T-helper 1 cell treated with Interleukin-12 subunit alpha and Interleukin-12 subunit beta and Interleukin-4 antibody, amounts not matched to agents 30 ng/mL and 1 ng/mL, for 36 hours (primary cell): ENCODE measurements at regions not wholly inside any gene's neighbourhood (a gene's known extent, or its start where the extent isn't known, plus 50 kb on each side); places are given as distances from the start of the nearest gene placed in this dataset.
"Not testable (repeated sequence)": the region's sequence is repeated elsewhere in the genome, so short reads cannot be mapped to it uniquely, and the experiment has no call there.

ENCODE experiments used
- intact Hi-C: fragments of 100-400 bp; cut with micrococcal nuclease; formaldehyde crosslinking; loops from one replicate; pipeline ENCODE4 v1.15.1; 2024

DNA sequence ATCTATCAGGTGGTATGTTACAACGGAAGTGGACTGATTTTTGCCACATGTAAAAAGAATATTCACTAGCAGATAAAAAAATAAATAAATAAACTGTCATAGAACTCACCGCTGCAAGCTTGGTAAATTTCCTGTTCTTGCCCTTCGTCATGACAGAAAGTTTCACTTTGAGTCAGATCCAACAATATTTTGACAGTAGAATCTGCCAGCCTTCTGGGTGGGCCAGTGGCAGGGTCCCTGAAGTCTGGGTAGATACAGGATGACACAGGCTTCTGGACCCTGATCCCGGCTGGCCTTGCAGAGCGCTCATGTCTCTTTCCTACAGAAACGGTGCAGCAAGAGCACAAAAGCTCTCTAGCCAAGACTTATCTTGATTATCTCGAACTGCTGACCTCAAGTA lies 97.8 kb upstream of the PMAIP1 start:
- intact Hi-C loops: no loop called here

DNA sequence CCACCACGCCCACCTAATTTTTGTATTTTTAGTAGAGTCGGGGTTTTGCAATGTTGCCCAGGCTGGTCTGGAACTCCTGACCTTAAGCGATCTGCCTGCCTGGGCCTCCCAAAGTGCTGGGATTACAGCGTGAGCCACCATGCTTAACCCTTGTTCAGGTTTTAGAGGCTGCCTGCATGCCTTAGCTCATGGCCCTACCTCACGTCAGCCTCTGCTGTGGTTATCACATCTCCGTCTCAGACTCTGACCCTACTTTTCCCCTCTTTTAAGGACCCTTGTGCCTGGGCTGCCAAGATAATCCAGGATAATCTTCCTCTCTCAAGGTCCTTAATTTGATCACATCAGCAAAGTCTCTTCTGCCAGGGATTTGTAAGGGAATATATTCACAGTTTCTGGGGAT lies 98.2 kb upstream of the PMAIP1 start:
- intact Hi-C loops: no loop called here

DNA sequence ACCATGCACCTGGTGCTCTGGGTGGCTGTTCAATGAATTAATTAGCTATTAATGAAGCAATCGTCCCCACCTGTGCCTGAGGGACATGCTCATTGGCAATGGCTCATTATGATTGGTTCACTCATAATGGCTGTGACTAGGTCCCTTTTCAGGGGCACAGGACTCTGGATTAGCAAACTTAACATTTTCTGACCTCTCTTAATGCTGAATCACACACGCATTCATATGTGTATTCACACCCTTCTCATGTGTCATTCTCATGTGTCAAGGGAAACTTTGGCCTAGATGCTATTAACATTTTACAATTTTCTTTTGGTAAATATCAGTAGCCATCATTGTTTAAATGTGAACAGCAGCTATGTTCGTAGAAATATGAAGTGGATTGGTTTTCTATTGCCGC lies 98.9 kb upstream of the PMAIP1 start:
- intact Hi-C loops: no loop called here

DNA sequence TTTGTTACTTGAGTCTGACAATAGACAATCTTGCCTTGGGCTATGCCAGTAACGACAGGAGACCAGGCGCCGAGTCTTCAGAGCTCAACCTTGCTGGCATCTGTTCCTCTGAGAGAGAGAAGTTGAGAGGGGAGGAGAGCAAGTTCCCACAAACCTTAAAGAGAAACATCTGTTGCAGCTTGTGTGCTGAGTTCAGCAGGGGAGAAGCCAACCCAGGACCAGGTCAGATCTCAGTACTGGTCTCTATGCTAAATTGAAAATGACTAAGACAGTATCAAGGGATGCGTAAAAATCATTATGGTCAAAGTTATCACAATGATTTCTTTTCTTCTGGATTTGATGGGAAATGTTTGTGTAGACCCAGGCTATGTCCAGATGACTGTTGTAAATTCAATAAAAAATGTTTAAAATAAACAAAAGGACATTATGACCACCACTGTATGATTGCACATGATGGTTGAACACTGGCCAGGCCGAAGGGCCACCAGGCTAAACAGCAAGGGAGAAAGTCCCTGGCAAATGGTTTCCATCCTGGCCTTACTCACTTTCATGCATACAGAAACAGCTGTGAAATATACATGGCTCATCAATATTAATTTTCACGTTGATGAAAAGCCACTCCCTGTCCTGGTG lies 100.3 kb upstream of the PMAIP1 start:
- intact Hi-C loops: no loop called here

DNA sequence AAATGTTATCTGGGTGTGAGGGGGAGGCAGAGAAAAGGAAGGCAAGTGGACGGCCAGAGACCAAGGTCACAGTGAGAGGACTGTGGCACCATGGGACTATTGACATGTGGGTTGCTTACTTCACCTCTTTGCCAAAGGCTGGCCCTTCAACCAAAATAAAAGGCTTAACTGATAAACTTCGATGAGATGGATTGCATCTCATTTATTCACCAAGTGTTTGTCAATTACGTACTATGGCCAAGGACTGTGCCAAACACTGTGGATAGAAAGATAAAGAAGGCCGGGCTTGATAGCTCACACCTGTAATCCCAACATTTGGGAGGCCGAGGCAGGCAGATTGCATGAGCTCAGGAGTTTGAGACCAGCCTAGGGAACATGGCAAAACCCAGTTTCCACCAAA lies 98.7 kb upstream of the CCBE1 start:
- intact Hi-C loops: no loop called here

DNA sequence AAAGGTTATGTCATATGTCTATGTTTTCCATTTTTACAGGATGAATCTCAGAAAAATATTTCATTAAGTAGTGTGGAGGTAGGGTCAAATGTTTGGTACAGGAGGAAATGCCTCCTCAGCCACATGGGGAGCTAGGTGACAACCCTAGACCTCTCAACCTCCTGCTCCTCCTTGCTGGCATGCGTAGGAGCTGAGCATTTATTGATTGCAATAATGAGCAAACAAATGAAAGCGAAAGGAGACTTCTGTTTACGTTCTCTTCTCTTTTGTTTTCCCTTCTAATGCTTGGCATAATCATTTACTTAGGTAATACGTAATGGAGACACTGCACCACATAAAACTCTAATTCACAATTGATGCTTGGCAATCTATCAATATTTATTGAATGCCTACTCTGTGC lies 95.1 kb upstream of the CCBE1 start:
- intact Hi-C loops: no loop called here

DNA sequence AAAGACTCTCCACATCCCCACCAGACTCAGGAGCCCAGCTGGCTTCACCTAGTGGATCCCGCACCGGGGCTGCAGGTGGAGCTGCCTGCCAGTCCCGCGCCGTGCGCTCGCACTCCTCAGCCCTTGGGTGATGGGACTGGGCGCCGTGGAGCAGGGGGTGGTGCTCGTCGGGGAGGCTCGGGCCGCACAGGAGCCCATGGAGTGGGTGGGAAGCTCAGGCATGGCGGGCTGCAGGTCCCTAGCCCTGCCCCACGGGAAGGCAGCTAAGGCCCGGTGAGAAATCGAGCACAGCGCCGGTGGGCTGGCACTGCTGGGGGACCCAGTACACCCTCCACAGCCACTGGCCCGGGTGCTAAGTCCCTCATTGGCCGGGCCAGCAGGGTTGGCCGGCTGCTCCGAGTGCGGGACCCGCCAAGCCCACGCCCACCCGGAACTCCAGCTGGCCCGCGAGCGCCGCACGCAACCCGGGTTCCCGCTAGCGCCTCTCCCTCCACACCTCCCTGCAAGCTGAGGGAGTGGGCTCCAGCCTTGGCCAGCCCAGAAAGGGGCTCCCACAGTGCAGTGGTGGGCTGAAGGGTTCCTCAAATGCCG lies 93.2 kb upstream of the CCBE1 start:
- intact Hi-C loops: not testable (repeated sequence)

DNA sequence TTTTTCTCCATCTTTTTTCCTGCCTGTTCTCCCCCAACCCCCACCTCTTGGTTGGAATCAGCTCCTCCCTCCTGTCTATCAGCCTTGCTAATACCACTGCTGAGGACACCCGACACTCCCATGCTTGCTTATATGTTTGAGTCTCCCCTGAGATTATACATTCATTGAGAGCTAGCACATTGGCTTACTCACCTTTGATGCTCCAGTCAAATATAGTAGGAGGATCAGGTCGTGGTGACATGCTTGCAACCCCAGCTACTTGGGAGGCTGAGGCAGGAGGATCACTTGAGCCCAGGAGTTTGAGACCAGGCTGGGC lies 91.5 kb upstream of the CCBE1 start:
- intact Hi-C loops: no loop called here

DNA sequence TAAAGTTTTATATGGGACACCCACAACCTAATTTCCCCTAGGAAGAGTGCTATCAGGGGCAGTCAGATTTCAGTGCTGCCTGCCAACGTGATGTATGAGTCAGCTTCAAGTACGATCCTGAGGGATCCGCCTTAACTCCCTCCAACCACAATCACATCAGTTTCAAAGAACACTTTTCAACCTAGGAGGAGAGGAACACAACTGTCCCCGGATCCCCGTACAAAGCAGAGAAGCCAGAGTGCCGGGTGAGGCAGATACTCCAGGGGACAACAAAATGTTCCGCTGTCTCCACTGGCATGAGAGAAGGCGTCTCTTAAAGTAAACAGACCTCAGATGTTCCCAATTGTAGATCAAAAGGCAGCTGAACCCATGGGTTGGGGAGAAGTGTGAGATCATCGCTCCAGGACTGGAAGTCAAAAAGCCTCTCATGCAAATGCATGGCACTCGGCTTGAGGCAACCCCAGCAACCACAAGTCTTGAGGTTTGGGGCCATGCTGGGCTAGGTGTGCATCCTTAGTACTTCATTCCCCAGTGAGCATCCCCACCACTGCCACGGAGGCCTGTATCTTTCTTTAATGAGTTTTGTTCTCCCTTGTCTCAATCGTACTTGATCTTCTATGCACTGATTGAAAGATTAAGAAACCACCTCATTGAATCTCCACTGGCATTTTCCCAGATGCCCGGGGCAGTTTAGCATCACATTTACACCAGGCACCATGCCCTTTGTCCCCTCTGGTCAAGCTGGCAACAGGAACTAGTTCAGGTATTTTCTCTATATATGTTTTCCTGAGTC lies 91.0 kb upstream of the CCBE1 start:
- intact Hi-C loops: no loop called here

DNA sequence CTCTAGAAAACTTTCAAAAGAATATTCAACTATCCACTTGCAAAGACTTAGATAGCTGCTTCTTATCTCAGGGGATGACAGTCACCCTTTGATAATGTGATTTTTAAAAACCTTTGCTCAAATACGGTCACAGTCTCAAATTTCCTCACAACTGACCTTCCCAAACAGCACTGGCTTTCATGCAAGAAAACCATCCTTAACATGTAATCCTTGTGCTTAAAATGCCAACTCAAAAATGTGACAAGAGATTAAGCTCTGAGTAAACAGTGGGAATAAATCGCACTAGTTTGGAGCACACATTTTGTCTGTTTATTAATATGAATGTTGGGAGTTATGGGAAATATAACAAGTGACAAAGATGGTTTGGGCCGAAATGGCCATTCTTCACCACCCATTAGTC lies 87.5 kb upstream of the CCBE1 start:
- intact Hi-C loops: no loop called here

DNA sequence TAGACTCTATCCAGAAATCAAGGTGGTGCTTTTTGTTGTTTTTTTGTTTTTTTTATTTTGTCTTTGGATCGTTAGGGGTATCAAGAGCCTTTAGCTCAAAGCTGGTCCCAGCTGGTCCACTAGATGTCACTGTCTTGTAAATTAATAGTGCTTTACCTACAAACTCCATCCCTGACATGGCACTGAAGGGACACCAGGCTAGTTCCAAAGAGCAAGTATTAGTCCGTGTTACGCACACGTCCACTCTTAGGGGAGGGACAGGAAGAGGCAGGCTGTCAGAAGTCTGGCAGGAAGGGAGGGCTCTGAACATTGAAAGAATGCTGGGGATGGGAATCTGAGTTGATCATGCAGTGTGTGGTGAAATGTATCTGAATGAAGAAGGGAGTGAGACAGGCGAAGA lies 85.9 kb upstream of the CCBE1 start:
- intact Hi-C loops: loop anchor here (1.0 to 2.0 kb wide), 2 partner anchors 40 to 766 kb away; no protein-coding TSS in a partner anchor

DNA sequence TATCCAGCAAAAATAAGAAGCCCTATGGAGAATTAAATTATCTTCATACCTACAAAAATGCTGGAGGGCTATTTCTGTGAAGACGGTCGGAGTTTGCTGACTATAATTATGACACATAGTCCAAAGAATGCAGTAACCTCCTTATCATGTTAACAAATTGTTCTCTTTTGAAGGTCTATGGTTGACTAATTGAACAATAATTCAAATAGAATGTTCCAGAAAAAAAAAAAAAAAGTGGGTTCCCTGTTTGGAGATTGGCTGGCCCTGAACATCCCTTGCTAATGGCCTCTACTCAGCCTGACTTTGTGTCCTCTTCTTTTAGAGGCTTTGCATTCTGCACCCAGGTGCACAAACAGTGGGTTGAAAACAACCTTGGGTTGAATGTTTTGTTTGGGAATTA lies 82.8 kb upstream of the CCBE1 start:
- intact Hi-C loops: no loop called here

DNA sequence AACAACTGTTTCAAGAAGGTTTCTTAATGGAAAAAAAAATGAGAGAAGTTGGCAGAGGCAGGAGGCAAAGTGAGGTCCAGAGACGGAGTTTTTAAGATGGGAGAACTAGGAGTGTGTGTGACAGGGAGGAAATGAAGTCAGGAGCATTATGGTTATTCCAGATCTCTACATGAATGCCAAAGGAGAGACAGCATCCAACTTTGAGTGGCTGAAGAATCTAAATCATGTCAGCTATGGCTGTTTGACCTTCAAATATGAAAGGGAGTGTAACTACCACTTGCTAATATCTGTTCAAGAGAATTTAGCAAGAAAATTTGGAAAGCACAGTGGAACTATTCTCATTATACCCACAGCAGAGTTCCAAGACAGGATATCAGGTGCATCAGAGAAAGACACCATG lies 81.2 kb upstream of the CCBE1 start:
- intact Hi-C loops: no loop called here

DNA sequence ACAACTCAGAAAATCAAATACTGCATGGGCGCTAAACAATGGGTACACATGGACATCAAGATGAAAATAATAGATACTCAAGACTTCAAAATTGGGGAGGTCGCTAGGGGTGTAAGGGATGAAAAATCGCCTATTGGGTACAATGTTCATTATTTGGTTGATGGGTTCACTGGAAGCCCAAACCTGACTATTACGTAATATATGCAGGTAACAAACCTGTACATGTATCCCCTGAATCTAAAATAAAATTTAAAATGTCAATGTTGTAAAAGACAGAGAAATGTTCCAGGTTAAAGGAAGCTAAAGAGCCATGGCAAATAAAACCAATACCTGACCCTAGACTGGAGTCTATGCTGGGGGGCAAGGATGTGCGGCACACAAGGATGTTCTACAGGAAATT lies 80.4 kb upstream of the CCBE1 start:
- intact Hi-C loops: no loop called here

DNA sequence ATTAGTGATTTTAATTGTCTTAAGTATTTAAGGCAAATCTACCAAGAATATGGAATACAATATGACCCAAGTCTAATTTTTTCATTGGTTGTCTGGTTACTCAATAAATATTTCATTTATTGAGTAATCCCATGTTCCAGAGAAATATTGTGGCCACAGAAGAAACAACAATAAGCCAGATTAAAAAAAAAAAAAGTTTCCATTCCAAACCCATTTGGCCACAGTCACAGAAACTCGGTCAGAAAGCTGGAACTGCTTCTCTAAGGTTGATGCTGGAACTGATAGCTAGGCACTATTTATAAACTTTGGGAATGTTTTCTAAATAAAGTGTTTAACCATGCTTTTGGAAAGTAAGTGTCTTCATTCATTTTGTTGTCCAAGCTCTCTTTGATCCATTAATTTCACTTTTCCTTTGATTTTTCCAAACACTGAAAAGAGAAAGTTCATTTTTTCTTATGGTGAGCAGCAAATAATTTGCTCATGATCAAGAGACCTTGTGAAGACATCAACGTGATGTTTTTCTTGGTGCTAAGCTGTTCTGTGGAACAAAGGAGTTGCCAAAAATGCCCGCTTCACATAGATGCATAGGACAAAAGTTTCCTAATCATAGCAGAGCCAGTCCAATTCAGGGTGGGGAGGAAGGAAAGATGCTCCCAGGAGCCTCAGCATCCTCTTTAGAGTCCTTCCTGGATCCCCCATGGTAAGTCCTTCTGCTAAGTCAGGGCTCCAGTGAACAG lies 72.1 kb upstream of the CCBE1 start:
- intact Hi-C loops: no loop called here

DNA sequence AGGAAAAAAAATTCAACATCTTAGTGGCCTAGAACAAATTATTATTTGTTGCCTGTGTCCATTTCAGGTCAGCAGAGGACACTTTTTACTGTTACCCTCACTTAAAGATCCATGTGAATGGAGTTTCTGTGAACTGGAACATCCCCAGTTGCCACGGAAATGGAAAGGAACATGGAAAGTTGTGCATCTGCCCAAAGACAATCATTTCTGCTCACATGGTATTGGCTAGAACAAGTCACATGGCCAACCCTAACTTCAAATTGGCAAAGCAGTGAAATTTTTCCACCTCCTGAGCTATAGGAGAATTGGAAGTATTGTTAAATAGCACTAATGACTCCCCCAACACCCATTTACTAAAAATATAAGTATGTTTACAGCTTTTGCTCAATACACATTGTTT lies 71.2 kb upstream of the CCBE1 start:
- intact Hi-C loops: no loop called here

DNA sequence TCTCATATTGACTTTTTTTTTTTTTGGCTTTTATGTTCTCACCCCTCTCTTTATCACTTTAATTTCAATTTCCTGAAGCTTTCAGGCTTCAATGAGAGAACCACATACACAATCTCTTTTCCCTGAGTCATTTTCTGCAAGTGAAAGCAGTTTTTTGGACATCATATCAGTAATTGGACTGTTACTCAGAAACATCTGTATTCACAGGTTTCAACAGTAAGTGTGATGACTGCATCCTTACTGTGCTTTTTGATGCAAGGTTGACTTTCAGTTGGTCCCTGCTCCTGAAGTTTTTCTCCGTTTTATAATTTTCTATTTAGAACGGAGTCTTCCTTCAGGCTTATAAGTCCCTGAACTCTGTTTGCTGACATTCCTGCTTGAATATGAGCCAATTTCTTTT lies 70.5 kb upstream of the CCBE1 start:
- intact Hi-C loops: no loop called here

DNA sequence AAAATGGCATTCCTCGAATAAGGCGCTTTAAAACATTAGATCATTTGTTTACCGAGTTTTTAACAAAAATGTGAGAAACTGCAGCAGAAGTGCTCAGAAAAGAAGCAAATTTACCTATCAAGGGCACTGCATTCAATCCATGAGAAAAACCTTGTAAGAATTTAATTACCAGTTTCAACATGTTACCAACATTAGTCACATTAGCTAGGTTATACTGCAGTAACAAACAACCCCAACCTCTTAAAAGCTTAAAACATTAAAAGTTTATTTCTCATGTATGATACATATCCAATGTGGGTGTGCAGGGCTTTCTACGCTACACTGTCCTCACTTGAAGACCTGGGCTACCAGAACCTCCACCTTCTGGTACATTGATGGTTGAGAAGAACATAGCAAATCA lies 68.1 kb upstream of the CCBE1 start:
- intact Hi-C loops: no loop called here

DNA sequence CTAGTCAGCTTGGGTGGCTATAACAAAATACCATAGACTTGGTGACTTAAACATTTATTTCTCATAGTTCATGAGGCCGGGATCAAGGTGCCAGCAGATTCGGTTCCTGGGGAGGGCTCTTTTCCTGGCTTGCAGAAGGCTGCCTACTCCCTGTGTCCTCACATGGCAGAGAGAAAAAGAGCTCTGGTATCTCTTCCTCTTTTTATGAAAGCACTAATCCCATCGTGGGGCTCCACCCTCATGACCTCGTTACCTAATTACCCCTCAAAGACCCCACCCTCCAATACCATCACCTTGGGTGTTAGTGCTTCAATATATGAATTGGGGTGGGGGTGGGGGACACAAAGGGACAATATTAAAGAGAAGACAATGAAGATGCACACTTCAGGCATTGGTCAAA lies 67.1 kb upstream of the CCBE1 start:
- intact Hi-C loops: no loop called here

DNA sequence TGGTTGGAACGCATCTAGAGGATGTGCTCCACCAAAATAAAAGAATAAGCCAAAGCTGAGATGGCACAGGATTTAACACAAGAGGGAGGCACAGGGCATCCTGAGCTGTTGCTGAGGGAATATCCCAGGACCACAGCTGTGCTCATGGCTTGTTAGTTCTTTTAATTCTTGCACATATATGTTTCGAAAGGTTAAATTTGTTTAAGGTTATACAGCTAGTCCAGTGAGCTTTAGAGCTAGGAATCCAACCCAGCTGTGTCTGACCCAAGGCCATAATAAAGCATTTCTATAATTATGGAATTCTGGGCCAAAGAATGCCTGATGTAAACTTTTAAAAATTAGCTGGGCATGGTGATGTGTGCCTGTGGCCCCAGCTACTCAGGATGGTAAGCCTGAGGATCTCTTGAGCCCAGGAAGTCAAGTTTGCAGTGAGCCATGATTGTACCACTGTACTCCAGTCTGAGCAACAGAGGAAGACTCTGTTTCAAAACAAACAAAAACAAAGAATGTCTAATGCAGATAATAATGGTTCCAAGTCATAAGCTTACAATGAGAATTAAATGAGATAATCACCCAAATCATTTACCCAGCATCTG lies 66.4 kb upstream of the CCBE1 start:
- intact Hi-C loops: no loop called here

DNA sequence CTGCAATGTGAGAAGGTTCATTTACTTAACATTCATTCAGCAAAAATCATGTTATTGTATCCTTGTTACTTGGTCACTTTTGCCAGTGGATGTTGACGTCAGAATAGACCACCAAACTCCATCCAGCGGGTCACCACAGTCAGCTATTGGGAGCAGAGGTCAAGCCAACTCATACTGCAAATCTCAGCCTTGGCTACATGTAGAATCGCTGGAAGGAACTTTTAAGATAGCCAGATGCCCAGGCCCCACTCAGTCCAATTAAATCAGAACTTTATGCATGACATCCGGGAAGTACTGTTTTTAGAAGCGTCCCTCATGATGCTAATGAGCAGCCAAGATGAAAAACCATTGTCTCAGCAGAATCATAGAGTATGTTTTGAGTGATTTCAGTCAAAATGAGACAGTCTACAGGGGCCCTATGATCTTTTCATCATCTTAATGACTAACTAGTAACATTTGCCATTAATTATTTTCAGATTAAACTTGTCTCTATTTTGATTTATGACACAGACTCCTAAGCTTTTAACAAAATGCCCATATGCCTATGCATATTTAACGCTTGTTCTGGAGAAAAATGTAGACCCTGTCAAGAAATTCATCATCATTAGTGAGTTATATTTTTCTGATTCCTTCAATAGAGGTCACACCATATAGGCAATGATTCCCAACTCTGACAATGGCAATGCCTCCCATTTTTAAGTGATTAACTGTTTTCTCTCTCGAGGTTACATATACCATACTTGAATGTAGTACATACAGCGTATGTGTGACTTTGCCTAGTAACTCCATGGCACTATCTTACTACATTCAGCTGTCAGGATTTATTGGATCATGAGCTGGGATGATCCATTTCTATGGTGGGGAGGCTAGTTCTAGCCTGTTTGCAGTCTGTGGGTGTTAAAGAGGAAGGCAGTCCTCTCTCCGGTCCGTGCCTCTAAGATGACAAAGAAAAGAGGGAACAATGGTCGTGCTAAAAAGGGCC lies 63.7 kb upstream of the CCBE1 start:
- intact Hi-C loops: no loop called here
